Neural cell (in vitro differentiated cells): ENCODE measurements at regions not wholly inside any gene's neighbourhood (a gene's known extent, or its start where the extent isn't known, plus 50 kb on each side); places are given as distances from the start of the nearest gene placed in this dataset.

Experiments
- H2AFZ ChIP-seq: fragments of 200-600, 300-800 bp; sonication (generic), shearing (Covaris generic); 2 replicates; pipeline ENCODE4 v1.6.0; 2014; ENCODE audit warnings: low read depth, mild to moderate bottlenecking, antibody characterized with exemption, low read length, moderate library complexity
- H3F3A ChIP-seq: fragments of 200-600 bp; shearing (Covaris generic); 2 replicates; pipeline ENCODE4 v1.6.1; 2016; ENCODE audit warnings: mild to moderate bottlenecking, moderate library complexity, mixed read lengths, antibody characterized with exemption, low read length; ENCODE audit not compliant: insufficient read depth, poor library complexity, severe bottlenecking
- H3K27ac ChIP-seq: fragments of 200-600, 300-800 bp; sonication (generic), shearing (Covaris generic); 2 replicates; pipeline ENCODE4 v1.5.1; 2014; ENCODE audit warnings: mild to moderate bottlenecking, low read length, moderate library complexity
- H3K27me3 ChIP-seq: fragments of 300-800, 200-600 bp; sonication (generic), shearing (Covaris generic); 2 replicates; pipeline ENCODE4 v1.6.0; 2014; ENCODE audit warnings: mild to moderate bottlenecking, low read depth, low read length, moderate library complexity; ENCODE audit not compliant: insufficient read depth
- H3K36me3 ChIP-seq: fragments of 300-800, 200-600 bp; sonication (generic), shearing (Covaris generic); 2 replicates; pipeline ENCODE4 v1.5.1; 2014; ENCODE audit warnings: mild to moderate bottlenecking, antibody characterized with exemption, low read length, moderate library complexity; ENCODE audit not compliant: insufficient read depth
- H3K4me2 ChIP-seq: fragments of 300-800, 200-600 bp; sonication (generic), shearing (Covaris generic); 2 replicates; pipeline ENCODE4 v1.6.0; 2014; ENCODE audit warnings: mild to moderate bottlenecking, low read length
- H3K4me3 ChIP-seq: fragments of 300-800, 200-600 bp; sonication (generic), shearing (Covaris generic); 2 replicates; pipeline ENCODE4 v1.5.1; 2014; ENCODE audit warnings: mild to moderate bottlenecking, low read length, moderate library complexity
- H3K79me2 ChIP-seq: fragments of 200-600 bp; shearing (Covaris generic); replicated peaks from 2 replicates; pipeline ENCODE4 v1.6.0; 2014; ENCODE audit warnings: mild to moderate bottlenecking, low read length, moderate library complexity; ENCODE audit not compliant: insufficient read depth
- H3K9ac ChIP-seq: fragments of 300-800, 200-600 bp; sonication (generic), shearing (Covaris generic); 2 replicates; pipeline ENCODE4 v1.6.1; 2016; ENCODE audit warnings: mild to moderate bottlenecking, low read length, mixed read lengths
- H3K9me2 ChIP-seq: fragments of 200-600 bp; shearing (Covaris generic); 2 replicates; pipeline ENCODE4 v1.6.1; 2016; ENCODE audit warnings: mild to moderate bottlenecking, low read length, mixed read lengths; ENCODE audit not compliant: insufficient read depth
- H3K9me3 ChIP-seq: fragments of 200-600, 300-800 bp; sonication (generic), shearing (Covaris generic); 2 replicates; pipeline ENCODE4 v1.6.1; 2016; ENCODE audit warnings: mild to moderate bottlenecking, mixed run types, low read length, moderate library complexity, mixed read lengths
- H4K20me1 ChIP-seq: fragments of 200-600 bp; shearing (Covaris generic); 2 replicates; pipeline ENCODE4 v1.6.1; 2016; ENCODE audit warnings: mild to moderate bottlenecking, mixed run types; ENCODE audit not compliant: insufficient read depth
- EP300 ChIP-seq: fragments of 450-650 bp; conservative IDR thresholded peaks from 2 replicates; pipeline ENCODE4 v1.6.1; 2014; ENCODE audit warnings: antibody characterized with exemption, mild to moderate bottlenecking, moderate library complexity; ENCODE audit not compliant: poor library complexity, severe bottlenecking
- EZH2 ChIP-seq: fragments of 200-600, 300-800 bp; shearing (Covaris generic), sonication (generic); IDR thresholded peaks from 2 replicates; pipeline ENCODE4 v1.6.1; 2014; ENCODE audit warnings: antibody characterized with exemption, low read length, borderline replicate concordance, mild to moderate bottlenecking; ENCODE audit not compliant: insufficient read depth, poor library complexity, severe bottlenecking
- MXI1 ChIP-seq: fragments of 450-650 bp; conservative IDR thresholded peaks from 2 replicates; pipeline ENCODE4 v1.6.1; 2014; ENCODE audit warnings: antibody characterized with exemption, mild to moderate bottlenecking; ENCODE audit not compliant: poor library complexity, severe bottlenecking
- POLR2AphosphoS5 ChIP-seq: IDR thresholded peaks from 2 replicates; pipeline ENCODE4 v1.6.1; 2012
- RAD21 ChIP-seq: fragments of 450-650 bp; conservative IDR thresholded peaks from 2 replicates; pipeline ENCODE4 v1.6.1; 2014; ENCODE audit warnings: antibody characterized with exemption, mild to moderate bottlenecking, moderate library complexity
- SMC3 ChIP-seq: fragments of 450-650 bp; conservative IDR thresholded peaks from 2 replicates; pipeline ENCODE4 v1.6.1; 2014; ENCODE audit warnings: antibody characterized with exemption, mild to moderate bottlenecking, moderate library complexity; ENCODE audit not compliant: poor library complexity
- TAF1 ChIP-seq: IDR thresholded peaks from 2 replicates; pipeline ENCODE4 v1.6.1; 2012; ENCODE audit warnings: low read depth
- TF ChIP-seq, protein P1 (sequence below): IDR thresholded peaks from 2 replicates; pipeline ENCODE4 v1.6.1; 2012; ENCODE audit warnings: borderline replicate concordance
- TF ChIP-seq, protein P2 (sequence below): fragments of 450-650 bp; IDR thresholded peaks from 2 replicates; pipeline ENCODE4 v1.5.1; 2014; ENCODE audit warnings: antibody characterized with exemption, mild to moderate bottlenecking, moderate library complexity; ENCODE audit not compliant: poor library complexity, severe bottlenecking

DNA sequence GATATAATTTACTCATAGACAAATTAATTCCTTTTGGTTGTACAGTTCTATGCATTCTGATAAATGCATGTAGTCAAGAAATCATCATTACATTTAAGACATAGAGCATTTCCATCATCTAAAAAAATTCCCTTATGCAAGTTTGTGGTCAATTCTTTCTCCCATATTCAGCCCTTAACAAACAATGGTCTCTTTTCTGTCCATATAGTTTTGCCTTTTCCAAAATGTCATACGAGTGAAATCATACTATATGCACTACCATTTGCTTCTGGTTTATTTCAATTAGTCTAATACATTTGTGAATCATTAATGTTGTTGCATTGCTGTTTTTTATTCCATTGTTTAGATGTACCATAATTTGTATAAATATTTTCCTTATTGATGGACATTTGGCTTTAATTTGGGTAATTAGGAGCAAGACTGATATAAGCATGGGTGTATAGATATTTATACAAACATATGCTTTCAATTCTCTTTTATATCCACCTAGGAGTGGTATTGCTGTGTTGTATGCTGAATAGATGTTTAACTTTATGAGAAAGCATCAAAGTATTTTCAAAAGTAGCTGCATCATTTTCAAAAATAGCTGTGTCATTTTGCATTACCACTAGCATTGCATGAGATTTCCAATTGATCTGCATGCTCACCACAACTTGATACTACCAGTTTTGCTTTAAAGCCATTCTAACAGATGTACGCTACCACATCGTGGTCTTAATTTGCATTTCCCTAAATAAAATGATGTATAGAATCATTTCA, 397.0 kb upstream of the ADAMTS5 start:
- no peaks in the 10 kb centered on the region for H3K27me3 ChIP-seq
- H4K20me1 ChIP-seq: no peaks in the 10 kb centered on the region
- no peak overlapping the region for H3K4me2 ChIP-seq
- H2AFZ ChIP-seq: no peak overlapping the region
- no peaks in the 10 kb centered on the region for H3K9me3 ChIP-seq
- no peak overlapping the region for H3K4me3 ChIP-seq
- no peaks in the 10 kb centered on the region for H3K79me2 ChIP-seq
- H3K27ac ChIP-seq: no peak overlapping the region
- H3K9me2 ChIP-seq: no peaks in the 10 kb centered on the region
- TF ChIP-seq TAF1: no peak
- TF ChIP-seq SMC3: no peak
- no peak for TF ChIP-seq EZH2
- TF ChIP-seq, protein P1, sequence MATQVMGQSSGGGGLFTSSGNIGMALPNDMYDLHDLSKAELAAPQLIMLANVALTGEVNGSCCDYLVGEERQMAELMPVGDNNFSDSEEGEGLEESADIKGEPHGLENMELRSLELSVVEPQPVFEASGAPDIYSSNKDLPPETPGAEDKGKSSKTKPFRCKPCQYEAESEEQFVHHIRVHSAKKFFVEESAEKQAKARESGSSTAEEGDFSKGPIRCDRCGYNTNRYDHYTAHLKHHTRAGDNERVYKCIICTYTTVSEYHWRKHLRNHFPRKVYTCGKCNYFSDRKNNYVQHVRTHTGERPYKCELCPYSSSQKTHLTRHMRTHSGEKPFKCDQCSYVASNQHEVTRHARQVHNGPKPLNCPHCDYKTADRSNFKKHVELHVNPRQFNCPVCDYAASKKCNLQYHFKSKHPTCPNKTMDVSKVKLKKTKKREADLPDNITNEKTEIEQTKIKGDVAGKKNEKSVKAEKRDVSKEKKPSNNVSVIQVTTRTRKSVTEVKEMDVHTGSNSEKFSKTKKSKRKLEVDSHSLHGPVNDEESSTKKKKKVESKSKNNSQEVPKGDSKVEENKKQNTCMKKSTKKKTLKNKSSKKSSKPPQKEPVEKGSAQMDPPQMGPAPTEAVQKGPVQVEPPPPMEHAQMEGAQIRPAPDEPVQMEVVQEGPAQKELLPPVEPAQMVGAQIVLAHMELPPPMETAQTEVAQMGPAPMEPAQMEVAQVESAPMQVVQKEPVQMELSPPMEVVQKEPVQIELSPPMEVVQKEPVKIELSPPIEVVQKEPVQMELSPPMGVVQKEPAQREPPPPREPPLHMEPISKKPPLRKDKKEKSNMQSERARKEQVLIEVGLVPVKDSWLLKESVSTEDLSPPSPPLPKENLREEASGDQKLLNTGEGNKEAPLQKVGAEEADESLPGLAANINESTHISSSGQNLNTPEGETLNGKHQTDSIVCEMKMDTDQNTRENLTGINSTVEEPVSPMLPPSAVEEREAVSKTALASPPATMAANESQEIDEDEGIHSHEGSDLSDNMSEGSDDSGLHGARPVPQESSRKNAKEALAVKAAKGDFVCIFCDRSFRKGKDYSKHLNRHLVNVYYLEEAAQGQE: no peak
- TF ChIP-seq MXI1: no peak
- TF ChIP-seq, protein P2, sequence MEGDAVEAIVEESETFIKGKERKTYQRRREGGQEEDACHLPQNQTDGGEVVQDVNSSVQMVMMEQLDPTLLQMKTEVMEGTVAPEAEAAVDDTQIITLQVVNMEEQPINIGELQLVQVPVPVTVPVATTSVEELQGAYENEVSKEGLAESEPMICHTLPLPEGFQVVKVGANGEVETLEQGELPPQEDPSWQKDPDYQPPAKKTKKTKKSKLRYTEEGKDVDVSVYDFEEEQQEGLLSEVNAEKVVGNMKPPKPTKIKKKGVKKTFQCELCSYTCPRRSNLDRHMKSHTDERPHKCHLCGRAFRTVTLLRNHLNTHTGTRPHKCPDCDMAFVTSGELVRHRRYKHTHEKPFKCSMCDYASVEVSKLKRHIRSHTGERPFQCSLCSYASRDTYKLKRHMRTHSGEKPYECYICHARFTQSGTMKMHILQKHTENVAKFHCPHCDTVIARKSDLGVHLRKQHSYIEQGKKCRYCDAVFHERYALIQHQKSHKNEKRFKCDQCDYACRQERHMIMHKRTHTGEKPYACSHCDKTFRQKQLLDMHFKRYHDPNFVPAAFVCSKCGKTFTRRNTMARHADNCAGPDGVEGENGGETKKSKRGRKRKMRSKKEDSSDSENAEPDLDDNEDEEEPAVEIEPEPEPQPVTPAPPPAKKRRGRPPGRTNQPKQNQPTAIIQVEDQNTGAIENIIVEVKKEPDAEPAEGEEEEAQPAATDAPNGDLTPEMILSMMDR: no peak
- no peak for TF ChIP-seq POLR2AphosphoS5
- TF ChIP-seq EP300: no peak
- no peak for TF ChIP-seq RAD21
- no peaks in the 10 kb centered on the region for H3K36me3 ChIP-seq
- H3K9ac ChIP-seq: no peak overlapping the region
- H3F3A ChIP-seq: no peaks in the 10 kb centered on the region

DNA sequence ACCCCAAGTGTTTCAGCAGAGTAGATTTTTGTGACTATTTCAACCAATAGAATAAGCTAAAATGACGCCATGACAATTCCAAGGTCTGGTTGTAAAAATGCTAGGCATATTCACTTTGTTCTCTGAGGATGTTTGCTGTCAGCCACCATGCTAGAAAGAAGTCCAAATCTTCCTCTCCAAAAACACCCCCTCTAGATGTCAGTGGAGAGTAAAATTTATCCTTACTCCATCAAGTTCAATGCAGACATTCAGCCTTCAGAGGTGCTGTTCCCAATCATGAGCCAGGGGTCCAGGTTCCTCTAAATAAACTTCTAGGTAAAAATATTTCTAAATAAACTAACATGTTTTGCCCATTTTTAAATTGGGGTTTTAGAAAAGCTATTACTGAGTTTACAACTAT, 395.4 kb upstream of the ADAMTS5 start:
- Histone ChIP-seq H3K9ac (no peak overlapping the region), H3F3A (no peaks in the 10 kb centered on the region), H3K27ac (no peak overlapping the region), H3K4me3 (no peak overlapping the region), H3K36me3 (no peaks in the 10 kb centered on the region), H3K9me2 (no peaks in the 10 kb centered on the region), H4K20me1 (no peaks in the 10 kb centered on the region), H3K27me3 (no peaks in the 10 kb centered on the region), H3K79me2 (no peaks in the 10 kb centered on the region), H3K4me2 (no peak overlapping the region), H3K9me3 (no peaks in the 10 kb centered on the region), H2AFZ (no peak overlapping the region)
- TF ChIP-seq RAD21: no peak
- TF ChIP-seq, protein P2: no peak
- no peak for TF ChIP-seq POLR2AphosphoS5
- TF ChIP-seq, protein P1: no peak
- TF ChIP-seq SMC3: no peak
- no peak for TF ChIP-seq MXI1
